G401.6 (cell line): ENCODE measurements at regions not wholly inside any gene's neighbourhood (a gene's known extent, or its start where the extent isn't known, plus 50 kb on each side); places are given as distances from the start of the nearest gene placed in this dataset.

Experiments used
- FAIRE-seq: peaks from 2 replicates; lab custom pipeline; 2012; peaks lifted over from hg19 to GRCh38; lab: Jason Lieb, UNC

- FAIRE-seq: no peak
Observed at GRCh38 chr17:12591021-12591735, 74.5 kb upstream of the MYOCD start.

- no peak for FAIRE-seq
Observed at GRCh38 chr17:12592941-12593340, 72.7 kb upstream of the MYOCD start.

- no peak for FAIRE-seq
Observed at GRCh38 chr17:12596961-12597360, 68.7 kb upstream of the MYOCD start.

- no peak for FAIRE-seq
Observed at GRCh38 chr17:12597895-12598294, 67.8 kb upstream of the MYOCD start.

- no peak for FAIRE-seq
Observed at GRCh38 chr17:12599186-12599920, 66.3 kb upstream of the MYOCD start.

GRCh38 chr17:12600349-12600748, 65.3 kb upstream of the MYOCD start:
- FAIRE-seq: no peak

GRCh38 chr17:12603566-12603965, 62.1 kb upstream of the MYOCD start:
- FAIRE-seq: no peak

GRCh38 chr17:12605222-12605621, 60.5 kb upstream of the MYOCD start:
- no peak for FAIRE-seq

- no peak for FAIRE-seq
Observed at GRCh38 chr17:12613566-12613965, 52.1 kb upstream of the MYOCD start.
